COR-L47 (cell line): ENCODE measurements at regions not wholly inside any gene's neighbourhood (a gene's known extent, or its start where the extent isn't known, plus 50 kb on each side); places are given as distances from the start of the nearest gene placed in this dataset.
"Not testable (repeated sequence)": the region's sequence is repeated elsewhere in the genome, so short reads cannot be mapped to it uniquely, and the experiment has no call there.

Source experiments
- DNase-seq: peaks from one replicate; lab custom pipeline; 2025; lab: John Stamatoyannopoulos, UW

- DNase-seq, result no peak
Measured at GRCh38 chr5:109989994-109990722, 300.4 kb downstream of the MAN2A1 start.

- DNase-seq, result no peak
Measured at GRCh38 chr5:109990723-109991359, 301.1 kb downstream of the MAN2A1 start.

GRCh38 chr5:109992264-109992915 is 302.7 kb downstream of the MAN2A1 start:
- DNase-seq, result no peak

- no peak for DNase-seq
Measured at GRCh38 chr5:109994135-109994534, 304.4 kb downstream of the MAN2A1 start.

- DNase-seq, result no peak
Measured at GRCh38 chr5:109996246-109996645, 306.5 kb downstream of the MAN2A1 start.

- DNase-seq, result no peak
Measured at GRCh38 chr5:109997161-109997560, 307.4 kb downstream of the MAN2A1 start.

GRCh38 chr5:109998208-109998607 is 308.5 kb downstream of the MAN2A1 start:
- no peak for DNase-seq

- DNase-seq, result no peak
Measured at GRCh38 chr5:109998726-109999125, 309.0 kb downstream of the MAN2A1 start.

- DNase-seq, result no peak
Measured at GRCh38 chr5:110001648-110002047, 311.9 kb downstream of the MAN2A1 start.

GRCh38 chr5:110002652-110003051 is 312.9 kb downstream of the MAN2A1 start:
- no peak for DNase-seq

GRCh38 chr5:110005907-110006562 is 316.3 kb downstream of the MAN2A1 start:
- DNase-seq, result not testable (repeated sequence)

GRCh38 chr5:110007101-110007500 is 317.4 kb downstream of the MAN2A1 start:
- DNase-seq, result no peak

- no peak for DNase-seq
Measured at GRCh38 chr5:110008131-110008530, 318.4 kb downstream of the MAN2A1 start.

GRCh38 chr5:110012145-110012544 is 322.4 kb downstream of the MAN2A1 start:
- DNase-seq, result no peak

GRCh38 chr5:110013017-110013416 is 323.3 kb downstream of the MAN2A1 start:
- DNase-seq, result no peak

GRCh38 chr5:110017854-110018253 is 328.1 kb downstream of the MAN2A1 start:
- no peak for DNase-seq

GRCh38 chr5:110018509-110018908 is 328.8 kb downstream of the MAN2A1 start:
- no peak for DNase-seq

GRCh38 chr5:110019119-110019518 is 329.4 kb downstream of the MAN2A1 start:
- DNase-seq, result no peak

- no peak for DNase-seq
Measured at GRCh38 chr5:110019780-110020179, 330.1 kb downstream of the MAN2A1 start.

- no peak for DNase-seq
Measured at GRCh38 chr5:110021251-110021650, 331.5 kb downstream of the MAN2A1 start.

- no peak for DNase-seq
Measured at GRCh38 chr5:110025160-110025559, 335.4 kb downstream of the MAN2A1 start.

- DNase-seq, result no peak
Measured at GRCh38 chr5:110027527-110028322, 338.0 kb downstream of the MAN2A1 start.
